Neural cell (in vitro differentiated cells): ENCODE measurements at regions not wholly inside any gene's neighbourhood (a gene's known extent, or its start where the extent isn't known, plus 50 kb on each side); places are given as distances from the start of the nearest gene placed in this dataset.

Experiments used
- H2AFZ ChIP-seq: fragments of 200-600, 300-800 bp; sonication (generic), shearing (Covaris generic); 2 replicates; pipeline ENCODE4 v1.6.0; 2014; ENCODE audit warnings: low read depth, mild to moderate bottlenecking, antibody characterized with exemption, low read length, moderate library complexity
- H3F3A ChIP-seq: fragments of 200-600 bp; shearing (Covaris generic); 2 replicates; pipeline ENCODE4 v1.6.1; 2016; ENCODE audit warnings: mild to moderate bottlenecking, moderate library complexity, mixed read lengths, antibody characterized with exemption, low read length; ENCODE audit not compliant: insufficient read depth, poor library complexity, severe bottlenecking
- H3K27ac ChIP-seq: fragments of 200-600, 300-800 bp; sonication (generic), shearing (Covaris generic); 2 replicates; pipeline ENCODE4 v1.5.1; 2014; ENCODE audit warnings: mild to moderate bottlenecking, low read length, moderate library complexity
- H3K27me3 ChIP-seq: fragments of 300-800, 200-600 bp; sonication (generic), shearing (Covaris generic); 2 replicates; pipeline ENCODE4 v1.6.0; 2014; ENCODE audit warnings: mild to moderate bottlenecking, low read depth, low read length, moderate library complexity; ENCODE audit not compliant: insufficient read depth
- H3K36me3 ChIP-seq: fragments of 300-800, 200-600 bp; sonication (generic), shearing (Covaris generic); 2 replicates; pipeline ENCODE4 v1.5.1; 2014; ENCODE audit warnings: mild to moderate bottlenecking, antibody characterized with exemption, low read length, moderate library complexity; ENCODE audit not compliant: insufficient read depth
- H3K4me2 ChIP-seq: fragments of 300-800, 200-600 bp; sonication (generic), shearing (Covaris generic); 2 replicates; pipeline ENCODE4 v1.6.0; 2014; ENCODE audit warnings: mild to moderate bottlenecking, low read length
- H3K4me3 ChIP-seq: fragments of 300-800, 200-600 bp; sonication (generic), shearing (Covaris generic); 2 replicates; pipeline ENCODE4 v1.5.1; 2014; ENCODE audit warnings: mild to moderate bottlenecking, low read length, moderate library complexity
- H3K79me2 ChIP-seq: fragments of 200-600 bp; shearing (Covaris generic); replicated peaks from 2 replicates; pipeline ENCODE4 v1.6.0; 2014; ENCODE audit warnings: mild to moderate bottlenecking, low read length, moderate library complexity; ENCODE audit not compliant: insufficient read depth
- H3K9ac ChIP-seq: fragments of 300-800, 200-600 bp; sonication (generic), shearing (Covaris generic); 2 replicates; pipeline ENCODE4 v1.6.1; 2016; ENCODE audit warnings: mild to moderate bottlenecking, low read length, mixed read lengths
- H3K9me2 ChIP-seq: fragments of 200-600 bp; shearing (Covaris generic); 2 replicates; pipeline ENCODE4 v1.6.1; 2016; ENCODE audit warnings: mild to moderate bottlenecking, low read length, mixed read lengths; ENCODE audit not compliant: insufficient read depth
- H3K9me3 ChIP-seq: fragments of 200-600, 300-800 bp; sonication (generic), shearing (Covaris generic); 2 replicates; pipeline ENCODE4 v1.6.1; 2016; ENCODE audit warnings: mild to moderate bottlenecking, mixed run types, low read length, moderate library complexity, mixed read lengths
- H4K20me1 ChIP-seq: fragments of 200-600 bp; shearing (Covaris generic); 2 replicates; pipeline ENCODE4 v1.6.1; 2016; ENCODE audit warnings: mild to moderate bottlenecking, mixed run types; ENCODE audit not compliant: insufficient read depth
- EP300 ChIP-seq: fragments of 450-650 bp; conservative IDR thresholded peaks from 2 replicates; pipeline ENCODE4 v1.6.1; 2014; ENCODE audit warnings: antibody characterized with exemption, mild to moderate bottlenecking, moderate library complexity; ENCODE audit not compliant: poor library complexity, severe bottlenecking
- EZH2 ChIP-seq: fragments of 200-600, 300-800 bp; shearing (Covaris generic), sonication (generic); IDR thresholded peaks from 2 replicates; pipeline ENCODE4 v1.6.1; 2014; ENCODE audit warnings: antibody characterized with exemption, low read length, borderline replicate concordance, mild to moderate bottlenecking; ENCODE audit not compliant: insufficient read depth, poor library complexity, severe bottlenecking
- MXI1 ChIP-seq: fragments of 450-650 bp; conservative IDR thresholded peaks from 2 replicates; pipeline ENCODE4 v1.6.1; 2014; ENCODE audit warnings: antibody characterized with exemption, mild to moderate bottlenecking; ENCODE audit not compliant: poor library complexity, severe bottlenecking
- POLR2AphosphoS5 ChIP-seq: IDR thresholded peaks from 2 replicates; pipeline ENCODE4 v1.6.1; 2012
- RAD21 ChIP-seq: fragments of 450-650 bp; conservative IDR thresholded peaks from 2 replicates; pipeline ENCODE4 v1.6.1; 2014; ENCODE audit warnings: antibody characterized with exemption, mild to moderate bottlenecking, moderate library complexity
- SMC3 ChIP-seq: fragments of 450-650 bp; conservative IDR thresholded peaks from 2 replicates; pipeline ENCODE4 v1.6.1; 2014; ENCODE audit warnings: antibody characterized with exemption, mild to moderate bottlenecking, moderate library complexity; ENCODE audit not compliant: poor library complexity
- TAF1 ChIP-seq: IDR thresholded peaks from 2 replicates; pipeline ENCODE4 v1.6.1; 2012; ENCODE audit warnings: low read depth
- TF ChIP-seq, protein P1 (sequence below): fragments of 450-650 bp; IDR thresholded peaks from 2 replicates; pipeline ENCODE4 v1.5.1; 2014; ENCODE audit warnings: antibody characterized with exemption, mild to moderate bottlenecking, moderate library complexity; ENCODE audit not compliant: poor library complexity, severe bottlenecking
- TF ChIP-seq, protein P2 (sequence below): IDR thresholded peaks from 2 replicates; pipeline ENCODE4 v1.6.1; 2012; ENCODE audit warnings: borderline replicate concordance

DNA sequence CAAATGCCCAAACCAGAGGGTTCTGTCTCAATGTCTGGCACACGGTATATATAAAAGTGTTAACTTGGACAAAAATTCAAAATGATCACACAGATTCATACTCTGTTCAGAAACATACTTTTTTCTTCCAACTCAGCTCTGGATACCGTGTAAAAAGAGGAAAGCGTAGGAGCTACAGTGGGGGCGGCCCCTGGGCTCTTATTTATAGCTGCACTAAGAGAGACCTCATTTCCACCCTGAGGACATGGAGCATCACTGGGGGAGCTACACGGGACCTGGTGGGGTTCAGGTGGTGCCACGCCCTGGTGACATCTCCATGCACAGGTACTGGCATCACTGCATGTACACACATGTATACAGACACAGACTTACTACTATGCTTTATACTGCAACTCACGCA is 185.9 kb upstream of the FOXQ1 start:
- Histone ChIP-seq H3K79me2 (no peaks in the 10 kb centered on the region), H3K4me2 (no peak overlapping the region), H3K9me2 (no peaks in the 10 kb centered on the region), H3K27me3 (no peaks in the 10 kb centered on the region), H3K9me3 (no peaks in the 10 kb centered on the region), H4K20me1 (no peaks in the 10 kb centered on the region), H3K4me3 (no peak overlapping the region), H3K36me3 (no peaks in the 10 kb centered on the region), H3F3A (no peaks in the 10 kb centered on the region), H3K27ac (no peak overlapping the region), H2AFZ (no peak overlapping the region), H3K9ac (no peak overlapping the region)
- TF ChIP-seq SMC3: no peak
- no peak for TF ChIP-seq TAF1
- no peak for TF ChIP-seq RAD21
- TF ChIP-seq POLR2AphosphoS5: no peak
- no peak for TF ChIP-seq EZH2
- TF ChIP-seq, protein P1, sequence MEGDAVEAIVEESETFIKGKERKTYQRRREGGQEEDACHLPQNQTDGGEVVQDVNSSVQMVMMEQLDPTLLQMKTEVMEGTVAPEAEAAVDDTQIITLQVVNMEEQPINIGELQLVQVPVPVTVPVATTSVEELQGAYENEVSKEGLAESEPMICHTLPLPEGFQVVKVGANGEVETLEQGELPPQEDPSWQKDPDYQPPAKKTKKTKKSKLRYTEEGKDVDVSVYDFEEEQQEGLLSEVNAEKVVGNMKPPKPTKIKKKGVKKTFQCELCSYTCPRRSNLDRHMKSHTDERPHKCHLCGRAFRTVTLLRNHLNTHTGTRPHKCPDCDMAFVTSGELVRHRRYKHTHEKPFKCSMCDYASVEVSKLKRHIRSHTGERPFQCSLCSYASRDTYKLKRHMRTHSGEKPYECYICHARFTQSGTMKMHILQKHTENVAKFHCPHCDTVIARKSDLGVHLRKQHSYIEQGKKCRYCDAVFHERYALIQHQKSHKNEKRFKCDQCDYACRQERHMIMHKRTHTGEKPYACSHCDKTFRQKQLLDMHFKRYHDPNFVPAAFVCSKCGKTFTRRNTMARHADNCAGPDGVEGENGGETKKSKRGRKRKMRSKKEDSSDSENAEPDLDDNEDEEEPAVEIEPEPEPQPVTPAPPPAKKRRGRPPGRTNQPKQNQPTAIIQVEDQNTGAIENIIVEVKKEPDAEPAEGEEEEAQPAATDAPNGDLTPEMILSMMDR: no peak
- TF ChIP-seq MXI1: no peak
- TF ChIP-seq, protein P2, sequence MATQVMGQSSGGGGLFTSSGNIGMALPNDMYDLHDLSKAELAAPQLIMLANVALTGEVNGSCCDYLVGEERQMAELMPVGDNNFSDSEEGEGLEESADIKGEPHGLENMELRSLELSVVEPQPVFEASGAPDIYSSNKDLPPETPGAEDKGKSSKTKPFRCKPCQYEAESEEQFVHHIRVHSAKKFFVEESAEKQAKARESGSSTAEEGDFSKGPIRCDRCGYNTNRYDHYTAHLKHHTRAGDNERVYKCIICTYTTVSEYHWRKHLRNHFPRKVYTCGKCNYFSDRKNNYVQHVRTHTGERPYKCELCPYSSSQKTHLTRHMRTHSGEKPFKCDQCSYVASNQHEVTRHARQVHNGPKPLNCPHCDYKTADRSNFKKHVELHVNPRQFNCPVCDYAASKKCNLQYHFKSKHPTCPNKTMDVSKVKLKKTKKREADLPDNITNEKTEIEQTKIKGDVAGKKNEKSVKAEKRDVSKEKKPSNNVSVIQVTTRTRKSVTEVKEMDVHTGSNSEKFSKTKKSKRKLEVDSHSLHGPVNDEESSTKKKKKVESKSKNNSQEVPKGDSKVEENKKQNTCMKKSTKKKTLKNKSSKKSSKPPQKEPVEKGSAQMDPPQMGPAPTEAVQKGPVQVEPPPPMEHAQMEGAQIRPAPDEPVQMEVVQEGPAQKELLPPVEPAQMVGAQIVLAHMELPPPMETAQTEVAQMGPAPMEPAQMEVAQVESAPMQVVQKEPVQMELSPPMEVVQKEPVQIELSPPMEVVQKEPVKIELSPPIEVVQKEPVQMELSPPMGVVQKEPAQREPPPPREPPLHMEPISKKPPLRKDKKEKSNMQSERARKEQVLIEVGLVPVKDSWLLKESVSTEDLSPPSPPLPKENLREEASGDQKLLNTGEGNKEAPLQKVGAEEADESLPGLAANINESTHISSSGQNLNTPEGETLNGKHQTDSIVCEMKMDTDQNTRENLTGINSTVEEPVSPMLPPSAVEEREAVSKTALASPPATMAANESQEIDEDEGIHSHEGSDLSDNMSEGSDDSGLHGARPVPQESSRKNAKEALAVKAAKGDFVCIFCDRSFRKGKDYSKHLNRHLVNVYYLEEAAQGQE: no peak
- TF ChIP-seq EP300: no peak

DNA sequence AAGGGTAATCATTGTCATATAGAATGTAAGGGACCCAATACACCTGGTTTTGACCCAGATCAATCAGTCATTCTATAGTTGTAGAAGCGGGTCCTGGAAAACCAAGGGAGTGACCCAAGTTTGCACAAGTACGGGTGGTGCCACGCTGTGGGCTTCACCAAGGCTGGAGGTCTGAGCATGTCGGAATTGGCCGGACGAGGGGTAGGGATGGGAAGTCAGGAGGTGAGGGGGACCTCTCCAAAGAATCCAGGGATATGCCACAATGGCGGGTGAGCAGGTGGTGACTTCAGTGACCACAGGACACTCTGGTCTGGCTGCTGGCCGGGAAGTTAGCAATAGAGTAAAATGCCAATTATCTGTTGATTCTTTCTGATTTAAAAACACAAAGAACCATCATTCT is 186.6 kb upstream of the FOXQ1 start:
- no peak overlapping the region for H3K4me3 ChIP-seq
- H3K4me2 ChIP-seq: no peak overlapping the region
- no peaks in the 10 kb centered on the region for H3K9me2 ChIP-seq
- H3K27me3 ChIP-seq: no peaks in the 10 kb centered on the region
- no peaks in the 10 kb centered on the region for H3K9me3 ChIP-seq
- no peak for TF ChIP-seq POLR2AphosphoS5
- no peak for TF ChIP-seq EP300
- TF ChIP-seq MXI1: no peak
- no peak for TF ChIP-seq SMC3
- TF ChIP-seq TAF1: no peak
- no peak for TF ChIP-seq RAD21
- TF ChIP-seq, protein P1: no peak
- no peak overlapping the region for H3K9ac ChIP-seq
- no peak overlapping the region for H3K27ac ChIP-seq
- no peaks in the 10 kb centered on the region for H3F3A ChIP-seq
- no peaks in the 10 kb centered on the region for H3K79me2 ChIP-seq
- H4K20me1 ChIP-seq: no peaks in the 10 kb centered on the region
- no peak overlapping the region for H2AFZ ChIP-seq
- no peaks in the 10 kb centered on the region for H3K36me3 ChIP-seq
